ENCODE measurements at regions not wholly inside any gene's neighbourhood (a gene's known extent, or its start where the extent isn't known, plus 50 kb on each side); places are given as distances from the start of the nearest gene placed in this dataset.

GRCh38 chr3:110494093-110494490 is 577.5 kb upstream of the NECTIN3 start:
- no peak overlapping the region for H3K4me3 ChIP-seq (ENCODE audit: low read depth, low read length, poor library complexity, severe bottlenecking)
- POLR2A ChIA-PET = interaction anchor here (0.6 to 0.7 kb wide), 2 partner anchors 19 to 209 kb away, joined by 3 to 4 read pairs; no protein-coding TSS in a partner anchor
- H3K9me2 ChIP-seq (ENCODE audit: insufficient read depth, low read length) = no peaks in the 10 kb centered on the region
- TF ChIP-seq EZH2phosphoT487 (IDR thresholded peaks at IDR 0.05; ENCODE audit: borderline replicate concordance, low read depth, low read length) (no peak), CTCF (conservative IDR thresholded peaks at IDR 0.05; ENCODE audit: low read length) (no peak)
- no peak for DNase-seq (ENCODE audit: low spot score)
- no peaks in the 10 kb centered on the region for H3K36me3 ChIP-seq (ENCODE audit: insufficient read depth, low read length)
- no peak overlapping the region for H3K27ac ChIP-seq (ENCODE audit: low read depth, low read length, poor library complexity, severe bottlenecking)
- intact Hi-C loops (cut with micrococcal nuclease; ENCODE audit: unreplicated experiment) = no loop called here
- no peaks in the 10 kb centered on the region for H3K4me1 ChIP-seq (ENCODE audit: insufficient read depth, low read length, poor library complexity, severe bottlenecking)
- CTCF ChIA-PET (ENCODE audit: unreplicated experiment) = no interaction called here
- H4K20me1 ChIP-seq (ENCODE audit: insufficient read depth, low read length) = no peaks in the 10 kb centered on the region
- no peak overlapping the region for H3K4me2 ChIP-seq (ENCODE audit: low read length)
- H3K79me2 ChIP-seq (ENCODE audit: insufficient read depth, low read depth, low read length) = no peaks in the 10 kb centered on the region
- no peak overlapping the region for H2AFZ ChIP-seq (ENCODE audit: low read length)
- BruUV-seq (replicated peaks) = no TSS peak
- no peaks in the 10 kb centered on the region for H3K9me3 ChIP-seq (ENCODE audit: low read length)

DNA sequence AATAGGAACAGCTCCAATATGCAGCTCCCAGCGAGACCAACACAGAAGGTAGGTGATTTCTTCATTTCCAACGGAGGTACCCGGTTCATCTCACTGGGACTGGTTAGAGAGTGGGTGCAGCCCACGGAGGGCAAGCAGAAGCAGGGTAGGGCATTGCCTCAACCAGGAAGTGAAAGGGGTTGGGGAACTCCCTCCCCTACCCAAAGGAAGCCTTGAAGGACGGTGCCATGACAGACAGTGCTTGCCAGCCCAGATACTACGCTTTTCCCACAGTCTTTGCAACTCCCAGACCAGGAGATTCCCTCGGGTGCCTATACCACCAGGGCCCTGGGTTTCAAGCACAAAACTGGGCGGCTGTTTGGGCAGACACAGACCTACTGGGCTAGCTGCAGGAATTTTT is 576.9 kb upstream of the NECTIN3 start:
- H3K4me3 ChIP-seq (ENCODE audit: low read depth, low read length, poor library complexity, severe bottlenecking) = no peak overlapping the region
- H3K4me2 ChIP-seq (ENCODE audit: low read length) = no peak overlapping the region
- ChIA-PET POLR2A (interaction anchor here (0.6 to 0.7 kb wide), 2 partner anchors 19 to 209 kb away, joined by 3 to 4 read pairs; no protein-coding TSS in a partner anchor), CTCF (ENCODE audit: unreplicated experiment) (no interaction called here)
- H4K20me1 ChIP-seq (ENCODE audit: insufficient read depth, low read length) = no peaks in the 10 kb centered on the region
- H3K36me3 ChIP-seq (ENCODE audit: insufficient read depth, low read length) = no peaks in the 10 kb centered on the region
- no peaks in the 10 kb centered on the region for H3K79me2 ChIP-seq (ENCODE audit: insufficient read depth, low read depth, low read length)
- TF ChIP-seq EZH2phosphoT487 (IDR thresholded peaks at IDR 0.05; ENCODE audit: borderline replicate concordance, low read depth, low read length) (no peak), CTCF (conservative IDR thresholded peaks at IDR 0.05; ENCODE audit: low read length) (no peak)
- H3K27ac ChIP-seq (ENCODE audit: low read depth, low read length, poor library complexity, severe bottlenecking) = no peak overlapping the region
- H3K9me3 ChIP-seq (ENCODE audit: low read length) = no peaks in the 10 kb centered on the region
- no peaks in the 10 kb centered on the region for H3K9me2 ChIP-seq (ENCODE audit: insufficient read depth, low read length)
- no TSS peak for BruUV-seq (replicated peaks)
- intact Hi-C loops (cut with micrococcal nuclease; ENCODE audit: unreplicated experiment) = no loop called here
- no peaks in the 10 kb centered on the region for H3K4me1 ChIP-seq (ENCODE audit: insufficient read depth, low read length, poor library complexity, severe bottlenecking)
- no peak overlapping the region for H2AFZ ChIP-seq (ENCODE audit: low read length)
- DNase-seq (ENCODE audit: low spot score) = no peak

DNA sequence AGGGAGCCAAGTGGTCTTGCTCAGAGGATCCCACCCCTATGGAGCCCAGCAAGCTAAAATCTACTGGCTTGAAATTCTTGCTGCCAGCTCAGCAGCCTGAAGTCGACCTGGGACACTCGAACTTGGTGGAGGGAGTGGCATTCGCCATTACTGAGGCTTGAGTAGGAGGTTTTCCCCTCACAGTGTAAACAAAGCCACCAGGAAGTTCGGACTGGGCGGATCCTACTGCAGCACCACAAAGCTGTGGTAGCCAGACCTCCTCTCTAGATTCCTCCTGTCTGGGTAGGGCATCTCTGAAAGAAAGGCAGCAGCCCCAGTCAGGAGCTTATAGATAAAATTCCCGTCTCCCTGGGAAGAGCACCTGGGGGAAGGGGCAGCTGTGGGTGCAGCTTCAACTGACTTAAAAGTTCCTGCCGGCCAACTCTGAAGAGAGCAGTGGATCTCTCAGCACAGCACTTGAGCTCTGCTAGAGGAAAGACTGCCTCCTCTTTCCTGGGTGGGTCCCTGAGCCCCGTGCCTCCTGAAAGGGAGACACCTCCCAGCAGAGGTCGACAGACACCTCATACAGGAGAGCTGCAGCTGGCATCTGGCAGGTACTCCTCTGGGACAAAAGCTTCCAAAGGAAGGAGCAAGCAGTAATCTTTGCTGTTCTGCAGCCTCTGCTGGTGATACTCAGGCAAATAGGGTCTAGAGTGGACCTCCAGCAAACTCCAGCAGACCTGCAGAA is 576.3 kb upstream of the NECTIN3 start:
- H3K9me3 ChIP-seq (ENCODE audit: low read length) = no peaks in the 10 kb centered on the region
- H3K36me3 ChIP-seq (ENCODE audit: insufficient read depth, low read length) = no peaks in the 10 kb centered on the region
- TF ChIP-seq CTCF (conservative IDR thresholded peaks at IDR 0.05; ENCODE audit: low read length) = no peak
- TF ChIP-seq EZH2phosphoT487 (IDR thresholded peaks at IDR 0.05; ENCODE audit: borderline replicate concordance, low read depth, low read length) = no peak
- no peak overlapping the region for H3K27ac ChIP-seq (ENCODE audit: low read depth, low read length, poor library complexity, severe bottlenecking)
- ChIA-PET CTCF (ENCODE audit: unreplicated experiment) (no interaction called here), POLR2A (no interaction called here)
- no peaks in the 10 kb centered on the region for H4K20me1 ChIP-seq (ENCODE audit: insufficient read depth, low read length)
- DNase-seq (ENCODE audit: low spot score) = no peak
- no peak overlapping the region for H3K4me3 ChIP-seq (ENCODE audit: low read depth, low read length, poor library complexity, severe bottlenecking)
- intact Hi-C loops (cut with micrococcal nuclease; ENCODE audit: unreplicated experiment) = no loop called here
- no peaks in the 10 kb centered on the region for H3K9me2 ChIP-seq (ENCODE audit: insufficient read depth, low read length)
- no TSS peak for BruUV-seq (replicated peaks)
- no peaks in the 10 kb centered on the region for H3K79me2 ChIP-seq (ENCODE audit: insufficient read depth, low read depth, low read length)
- H2AFZ ChIP-seq (ENCODE audit: low read length) = no peak overlapping the region
- no peaks in the 10 kb centered on the region for H3K4me1 ChIP-seq (ENCODE audit: insufficient read depth, low read length, poor library complexity, severe bottlenecking)
- H3K4me2 ChIP-seq (ENCODE audit: low read length) = no peak overlapping the region
